Liver (tissue), 3 donors: ENCODE measurements at regions not wholly inside any gene's neighbourhood (a gene's known extent, or its start where the extent isn't known, plus 50 kb on each side); places are given as distances from the start of the nearest gene placed in this dataset.

Experiments used
- EGR1 ChIP-seq, 2 donors: IDR thresholded peaks; 2 replicates each; pipeline ENCODE4 v1.6.1; 2016 to 2018; ENCODE audit warnings: antibody characterized with exemption in 2 of 2, low read depth in 2 of 2
- GABPA ChIP-seq, 2 donors: IDR thresholded peaks in 1 of 2; conservative IDR thresholded peaks in 1 of 2; 2 replicates each; pipeline ENCODE4 v1.6.1; 2016; ENCODE audit warnings: antibody characterized with exemption in 2 of 2, mild to moderate bottlenecking in 1 of 2, moderate library complexity in 1 of 2
- JUND ChIP-seq, 2 donors: IDR thresholded peaks; 2 replicates each; pipeline ENCODE4 v1.6.1; 2016; ENCODE audit warnings: antibody characterized with exemption in 2 of 2
- RAD21 ChIP-seq, 2 donors: IDR thresholded peaks; 2 replicates each; pipeline ENCODE4 v1.6.1; 2016; ENCODE audit warnings: antibody characterized with exemption in 2 of 2, mild to moderate bottlenecking in 2 of 2
- RXRA ChIP-seq, 2 donors: IDR thresholded peaks; 2 replicates each; pipeline ENCODE4 v1.6.1; 2017 to 2018; ENCODE audit warnings: antibody characterized with exemption in 2 of 2, mild to moderate bottlenecking in 1 of 2
- SP1 ChIP-seq: IDR thresholded peaks from 2 replicates; pipeline ENCODE4 v1.6.1; 2018; ENCODE audit warnings: antibody characterized with exemption, mild to moderate bottlenecking
- TF ChIP-seq, protein P1 (sequence below): fragments of 150-350 bp; IDR thresholded peaks from 2 replicates; pipeline ENCODE4 v1.5.1; 2017; ENCODE audit warnings: improper control_type of control experiment, low read depth, low read length; ENCODE audit not compliant: missing input control
- TF ChIP-seq, protein P2 (sequence below): IDR thresholded peaks from 2 replicates; pipeline ENCODE4 v1.6.1; 2016; ENCODE audit warnings: antibody characterized with exemption
- donor health status: healthy.
- donor health status: healthy.

DNA sequence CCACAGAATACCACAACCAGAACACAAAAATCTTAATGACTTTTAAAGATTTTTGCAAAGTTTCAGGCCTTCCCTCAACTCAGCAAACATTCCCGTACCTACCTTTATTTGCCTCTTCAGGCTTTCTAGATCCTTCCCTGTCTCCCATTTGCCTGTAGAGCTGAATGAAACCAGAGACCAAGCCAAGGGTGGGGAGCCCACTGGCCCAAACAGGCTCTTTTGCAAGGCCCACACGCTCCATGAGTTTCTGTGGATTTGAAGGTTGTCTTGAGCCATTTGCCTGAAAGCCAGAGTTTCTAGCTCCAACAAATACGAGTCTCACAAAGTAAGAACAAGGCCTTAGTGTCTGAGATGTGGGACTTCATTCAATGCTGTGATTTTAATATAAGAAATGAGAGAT, 107.8 kb downstream of the GAS1 start:
- TF ChIP-seq, protein P1, sequence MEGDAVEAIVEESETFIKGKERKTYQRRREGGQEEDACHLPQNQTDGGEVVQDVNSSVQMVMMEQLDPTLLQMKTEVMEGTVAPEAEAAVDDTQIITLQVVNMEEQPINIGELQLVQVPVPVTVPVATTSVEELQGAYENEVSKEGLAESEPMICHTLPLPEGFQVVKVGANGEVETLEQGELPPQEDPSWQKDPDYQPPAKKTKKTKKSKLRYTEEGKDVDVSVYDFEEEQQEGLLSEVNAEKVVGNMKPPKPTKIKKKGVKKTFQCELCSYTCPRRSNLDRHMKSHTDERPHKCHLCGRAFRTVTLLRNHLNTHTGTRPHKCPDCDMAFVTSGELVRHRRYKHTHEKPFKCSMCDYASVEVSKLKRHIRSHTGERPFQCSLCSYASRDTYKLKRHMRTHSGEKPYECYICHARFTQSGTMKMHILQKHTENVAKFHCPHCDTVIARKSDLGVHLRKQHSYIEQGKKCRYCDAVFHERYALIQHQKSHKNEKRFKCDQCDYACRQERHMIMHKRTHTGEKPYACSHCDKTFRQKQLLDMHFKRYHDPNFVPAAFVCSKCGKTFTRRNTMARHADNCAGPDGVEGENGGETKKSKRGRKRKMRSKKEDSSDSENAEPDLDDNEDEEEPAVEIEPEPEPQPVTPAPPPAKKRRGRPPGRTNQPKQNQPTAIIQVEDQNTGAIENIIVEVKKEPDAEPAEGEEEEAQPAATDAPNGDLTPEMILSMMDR: no peak
- TF ChIP-seq, protein P2, sequence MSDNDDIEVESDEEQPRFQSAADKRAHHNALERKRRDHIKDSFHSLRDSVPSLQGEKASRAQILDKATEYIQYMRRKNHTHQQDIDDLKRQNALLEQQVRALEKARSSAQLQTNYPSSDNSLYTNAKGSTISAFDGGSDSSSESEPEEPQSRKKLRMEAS: no peak
- no peak for TF ChIP-seq EGR1 (IDR thresholded peaks at IDR 0.05; ENCODE audit: low read depth in 2 of 2)
- TF ChIP-seq GABPA (IDR thresholded peaks at IDR 0.05 in 1 of 2, conservative IDR thresholded peaks at IDR 0.05 in 1 of 2): no peak
- TF ChIP-seq JUND (IDR thresholded peaks at IDR 0.05): no peak
- no peak for TF ChIP-seq SP1
- TF ChIP-seq RXRA (IDR thresholded peaks at IDR 0.05): no peak
- TF ChIP-seq RAD21 (IDR thresholded peaks at IDR 0.05): no peak
